K562 (cell line): ENCODE measurements at regions not wholly inside any gene's neighbourhood (a gene's known extent, or its start where the extent isn't known, plus 50 kb on each side); places are given as distances from the start of the nearest gene placed in this dataset.

Experiments
- ATAC-seq: fragments of 200-7000 bp; cut with Tn5 transposase; 3 replicates; pipeline ENCODE4 v1.9.1; 2020; ENCODE audit warnings: moderate library complexity
- BruUV-seq: library from RNA; stranded (reverse); fragments of 400-500 nt; replicated peaks from 2 replicates; lab custom pipeline; 2021; lab: Mats Ljungman, UMichigan
- CTCF ChIA-PET: fragments of 300-600 bp; formaldehyde crosslinking; extraction: SDS; loops from one replicate; lab custom pipeline; 2021; ENCODE audit warnings: low intra/inter-chr PET ratio; lab: Yijun Ruan, JAX
- POLR2A ChIA-PET: fragments of 300-600, 350-650 bp; sonication (Branson Sonifier 250); formaldehyde crosslinking; extraction: SDS; loops from one replicate; lab custom pipeline; 2021; ENCODE audit warnings: antibody characterized with exemption, inconsistent platforms; lab: Yijun Ruan, JAX
- DNase-seq, 4 experiments: peaks; one replicate each; pipeline versions ENCODE4 v3.0.0 to v3.0.0-alpha.2; 2011 to 2018; ENCODE audit warnings: low spot score in 3 of 4, mixed read lengths in 3 of 4; ENCODE audit errors: extremely low read depth in 1 of 4
- FAIRE-seq: peaks from 2 replicates; lab custom pipeline; 2011; peaks lifted over from hg19 to GRCh38; lab: Jason Lieb, UNC
- H2AFZ ChIP-seq: 2 replicates; pipeline ENCODE4 v1.6.0; 2011; ENCODE audit warnings: low read depth, low read length, control low read depth, inconsistent platforms
- H3K27ac ChIP-seq: fragments of 200-600 bp; 3 replicates; pipeline ENCODE4 v1.8.0; 2011; ENCODE audit warnings: low read depth, mild to moderate bottlenecking, control low read depth, inconsistent platforms, low read length, moderate library complexity, mixed read lengths; ENCODE audit errors: extremely low read depth
- H3K27me3 ChIP-seq, 2 experiments: fragments of 300-600 bp in 1 of 2; 2 replicates in 1 of 2; 3 replicates in 1 of 2; pipeline versions ENCODE4 v1.6.0 to v1.8.0; 2011; ENCODE audit warnings: inconsistent platforms in 2 of 2, low read length in 2 of 2, mild to moderate bottlenecking in 1 of 2, mixed read lengths in 1 of 2, moderate library complexity in 1 of 2; ENCODE audit not compliant: control insufficient read depth in 2 of 2, insufficient read depth in 2 of 2
- H3K36me3 ChIP-seq: fragments of 300-600 bp; 3 replicates; pipeline ENCODE4 v1.8.0; 2011; ENCODE audit warnings: mild to moderate bottlenecking, low read length, inconsistent platforms; ENCODE audit not compliant: control insufficient read depth, insufficient read depth
- H3K4me1 ChIP-seq, 2 experiments: fragments of 200-600 bp in 1 of 2; replicated peaks in 1 of 2; 2 replicates in 1 of 2; 3 replicates in 1 of 2; pipeline versions ENCODE4 v1.5.1 to v1.8.0; 2011; ENCODE audit warnings: inconsistent platforms in 2 of 2, low read length in 2 of 2, mild to moderate bottlenecking in 1 of 2, mixed read lengths in 1 of 2, moderate library complexity in 1 of 2; ENCODE audit not compliant: control insufficient read depth in 2 of 2, insufficient read depth in 2 of 2
- H3K4me2 ChIP-seq: 2 replicates; pipeline ENCODE4 v1.6.1; 2011; ENCODE audit warnings: low read length, control low read depth, inconsistent platforms, mixed read lengths; ENCODE audit not compliant: insufficient read depth
- H3K4me3 ChIP-seq: fragments of 200-600 bp; sonication (generic), shearing (Covaris generic); 2 replicates; pipeline ENCODE4 v1.5.1; 2016; ENCODE audit warnings: control low read depth, inconsistent platforms
- H3K79me2 ChIP-seq: fragments of 200-600 bp; 3 replicates; pipeline ENCODE4 v1.8.0; 2011; ENCODE audit warnings: low read length, inconsistent platforms; ENCODE audit not compliant: control insufficient read depth, insufficient read depth
- H3K9ac ChIP-seq, 2 experiments: 2 replicates each; pipeline versions ENCODE4 v1.6.0 to v1.6.1; 2011; ENCODE audit warnings: low read depth in 2 of 2, low read length in 2 of 2, control low read depth in 1 of 2, inconsistent platforms in 1 of 2, mild to moderate bottlenecking in 1 of 2, mixed read lengths in 1 of 2; ENCODE audit not compliant: insufficient read depth in 1 of 2
- H3K9me1 ChIP-seq: one replicate; pipeline ENCODE4 v1.6.0; 2011; ENCODE audit warnings: inconsistent platforms, mild to moderate bottlenecking, low read length, moderate library complexity; ENCODE audit not compliant: control insufficient read depth, insufficient read depth
- H3K9me3 ChIP-seq: replicated peaks from 2 replicates; pipeline ENCODE4 v1.5.1; 2011; ENCODE audit warnings: low read depth, low read length, inconsistent platforms; ENCODE audit not compliant: control insufficient read depth, insufficient read depth
- H4K20me1 ChIP-seq: replicated peaks from 2 replicates; pipeline ENCODE4 v1.6.1; 2011; ENCODE audit warnings: low read length, inconsistent platforms, mixed read lengths; ENCODE audit not compliant: control insufficient read depth, insufficient read depth
- CC2D1A ChIP-seq: fragments of 450-650 bp; IDR thresholded peaks from 2 replicates; pipeline ENCODE4 v1.6.1; 2017; ENCODE audit warnings: mild to moderate bottlenecking
- EWSR1 ChIP-seq: fragments of 450-650 bp; IDR thresholded peaks from 2 replicates; pipeline ENCODE4 v1.6.1; 2018; ENCODE audit warnings: borderline replicate concordance, mild to moderate bottlenecking, low read depth, moderate library complexity; ENCODE audit not compliant: partially characterized antibody
- FOXA1 ChIP-seq: fragments of 450-650 bp; IDR thresholded peaks from 2 replicates; pipeline ENCODE4 v1.6.1; 2016; ENCODE audit warnings: mild to moderate bottlenecking, borderline replicate concordance
- FOXK1 ChIP-seq: sonication (generic); formaldehyde crosslinking; IDR thresholded peaks from 2 replicates; pipeline ENCODE4 v1.8.0; 2022; ENCODE audit warnings: missing genetic modification reagents, mild to moderate bottlenecking, borderline replicate concordance
- HES1 ChIP-seq: fragments of 450-650 bp; IDR thresholded peaks from 2 replicates; pipeline ENCODE4 v1.6.1; 2016; ENCODE audit warnings: low read depth, mild to moderate bottlenecking, moderate library complexity
- HEY1 ChIP-seq: fragments of 250-450 bp; sonication (Bioruptor Pico); IDR thresholded peaks from 2 replicates; pipeline ENCODE4 v1.5.0; 2020; ENCODE audit warnings: mild to moderate bottlenecking, moderate library complexity, borderline replicate concordance
- MIER1 ChIP-seq: fragments of 450-650 bp; IDR thresholded peaks from 2 replicates; pipeline ENCODE4 v1.6.1; 2016; ENCODE audit warnings: antibody characterized with exemption, mild to moderate bottlenecking, low read depth
- RBFOX2 ChIP-seq: fragments of 200-400 bp; formaldehyde crosslinking; IDR thresholded peaks from 2 replicates; pipeline ENCODE4 v1.6.1; 2017; ENCODE audit warnings: low read depth, mild to moderate bottlenecking, low read length, moderate library complexity
- ZNF140 ChIP-seq: fragments of 250-450 bp; sonication (Bioruptor Pico); IDR thresholded peaks from 2 replicates; pipeline ENCODE4 v1.8.0; 2021; ENCODE audit warnings: moderate library complexity, mild to moderate bottlenecking, inconsistent platforms
- WGBS: fragments of 100-300 bp; shearing (Covaris generic); methylation state at CpG from one replicate; pipeline ENCODE4 v1.1.6; 2016; ENCODE audit warnings: low coverage, mixed read lengths; ENCODE audit not compliant: insufficient coverage; ENCODE audit errors: missing lambda C conversion rate; 5-methylcytosine and 5-hydroxymethylcytosine counted together
- in situ Hi-C: fragments of 300-500 bp; cut with MboI; formaldehyde crosslinking; loops from 4 replicates; pipeline ENCODE4 v1.15.0; 2018; ENCODE audit warnings: inconsistent platforms, mixed read lengths
- intact Hi-C: fragments of 100-400 bp; cut with micrococcal nuclease; formaldehyde crosslinking; loops from 2 replicates; pipeline ENCODE4 v1.14.2; 2022
- TF ChIP-seq, protein P1 (sequence below): fragments of 250-450 bp; sonication (Bioruptor Pico); IDR thresholded peaks from 2 replicates; pipeline ENCODE4 v1.5.0; 2021
- TF ChIP-seq, protein P2 (sequence below), 3 experiments: IDR thresholded peaks in 2 of 3; conservative IDR thresholded peaks in 1 of 3; 2 replicates each; pipeline ENCODE4 v1.5.1; 2011 to 2012; ENCODE audit warnings: low read length in 3 of 3, mild to moderate bottlenecking in 3 of 3, control low read depth in 2 of 3, improper control_type of control experiment in 1 of 3, inconsistent platforms in 1 of 3, low read depth in 1 of 3, mixed read lengths in 1 of 3, moderate library complexity in 1 of 3; ENCODE audit not compliant: insufficient read depth in 2 of 3
- TF ChIP-seq, protein P3 (sequence below): sonication (generic); formaldehyde crosslinking; IDR thresholded peaks from 2 replicates; pipeline ENCODE4 v1.8.0; 2023; ENCODE audit warnings: missing genetic modification reagents, mild to moderate bottlenecking, borderline replicate concordance

GRCh38 chr1:66478116-66478515 lies 55.8 kb upstream of the SGIP1 start (continued):
- TF ChIP-seq HES1 (no peak), FOXA1 (no peak), FOXK1 (no peak), MIER1 (no peak)

DNA sequence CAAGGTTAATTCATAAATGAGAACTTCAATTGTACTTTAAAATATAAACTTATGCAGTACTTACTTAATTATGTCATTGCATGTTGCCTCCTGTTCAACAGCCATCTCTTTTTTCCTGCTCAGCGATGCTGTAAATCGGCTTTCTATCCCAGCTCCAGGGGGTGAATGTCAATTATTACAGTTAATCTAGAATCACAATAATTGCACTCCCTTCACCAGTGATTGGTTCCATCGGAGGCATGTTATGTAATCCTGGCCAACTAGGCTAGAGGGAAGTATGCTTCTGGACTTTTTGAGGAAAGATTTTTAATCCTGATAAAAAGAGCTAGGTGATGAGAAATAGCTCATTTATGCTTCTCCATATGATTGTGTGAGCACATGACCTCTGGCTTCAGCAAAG lies 53.8 kb upstream of the SGIP1 start:
- DNase-seq (no peak), FAIRE-seq (no peak), ATAC-seq (no peak)
- BruUV-seq, result no TSS peak
- no peaks in the 10 kb centered on the region for H3K36me3 ChIP-seq
- ChIA-PET CTCF (no interaction called here), POLR2A (no interaction called here)
- in situ Hi-C loops, result no loop called here
- no peak overlapping the region for H3K27ac ChIP-seq
- H3K9me1 ChIP-seq, result no peaks in the 10 kb centered on the region
- no peaks in the 10 kb centered on the region for H3K9me3 ChIP-seq
- H3K4me2 ChIP-seq, result no peak overlapping the region
- H3K79me2 ChIP-seq, result no peaks in the 10 kb centered on the region
- no peaks in the 10 kb centered on the region for H3K4me1 ChIP-seq
- no peak overlapping the region for H2AFZ ChIP-seq
- H4K20me1 ChIP-seq, result no peaks in the 10 kb centered on the region
- no peaks in the 10 kb centered on the region; a peak in 1 of 5 replicates for H3K27me3 ChIP-seq
- WGBS, result 0% methylated on average over 3 of the region's 3 CpGs
- intact Hi-C loops, result no loop called here
- H3K4me3 ChIP-seq, result no peak overlapping the region
- H3K9ac ChIP-seq, result no peak overlapping the region
- TF ChIP-seq, protein P1, sequence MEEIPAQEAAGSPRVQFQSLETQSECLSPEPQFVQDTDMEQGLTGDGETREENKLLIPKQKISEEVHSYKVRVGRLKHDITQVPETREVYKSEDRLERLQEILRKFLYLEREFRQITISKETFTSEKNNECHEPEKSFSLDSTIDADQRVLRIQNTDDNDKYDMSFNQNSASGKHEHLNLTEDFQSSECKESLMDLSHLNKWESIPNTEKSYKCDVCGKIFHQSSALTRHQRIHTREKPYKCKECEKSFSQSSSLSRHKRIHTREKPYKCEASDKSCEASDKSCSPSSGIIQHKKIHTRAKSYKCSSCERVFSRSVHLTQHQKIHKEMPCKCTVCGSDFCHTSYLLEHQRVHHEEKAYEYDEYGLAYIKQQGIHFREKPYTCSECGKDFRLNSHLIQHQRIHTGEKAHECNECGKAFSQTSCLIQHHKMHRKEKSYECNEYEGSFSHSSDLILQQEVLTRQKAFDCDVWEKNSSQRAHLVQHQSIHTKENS (CRISPR knock-in tag), result no peak
- no peak for TF ChIP-seq HEY1 (CRISPR knock-in tag)
- TF ChIP-seq ZNF140 (CRISPR knock-in tag), result no peak
- no peak for TF ChIP-seq CC2D1A
- TF ChIP-seq RBFOX2, result no peak
- TF ChIP-seq, protein P2, sequence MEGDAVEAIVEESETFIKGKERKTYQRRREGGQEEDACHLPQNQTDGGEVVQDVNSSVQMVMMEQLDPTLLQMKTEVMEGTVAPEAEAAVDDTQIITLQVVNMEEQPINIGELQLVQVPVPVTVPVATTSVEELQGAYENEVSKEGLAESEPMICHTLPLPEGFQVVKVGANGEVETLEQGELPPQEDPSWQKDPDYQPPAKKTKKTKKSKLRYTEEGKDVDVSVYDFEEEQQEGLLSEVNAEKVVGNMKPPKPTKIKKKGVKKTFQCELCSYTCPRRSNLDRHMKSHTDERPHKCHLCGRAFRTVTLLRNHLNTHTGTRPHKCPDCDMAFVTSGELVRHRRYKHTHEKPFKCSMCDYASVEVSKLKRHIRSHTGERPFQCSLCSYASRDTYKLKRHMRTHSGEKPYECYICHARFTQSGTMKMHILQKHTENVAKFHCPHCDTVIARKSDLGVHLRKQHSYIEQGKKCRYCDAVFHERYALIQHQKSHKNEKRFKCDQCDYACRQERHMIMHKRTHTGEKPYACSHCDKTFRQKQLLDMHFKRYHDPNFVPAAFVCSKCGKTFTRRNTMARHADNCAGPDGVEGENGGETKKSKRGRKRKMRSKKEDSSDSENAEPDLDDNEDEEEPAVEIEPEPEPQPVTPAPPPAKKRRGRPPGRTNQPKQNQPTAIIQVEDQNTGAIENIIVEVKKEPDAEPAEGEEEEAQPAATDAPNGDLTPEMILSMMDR (IDR thresholded peaks at IDR 0.05 in 2 of 3, conservative IDR thresholded peaks at IDR 0.05 in 1 of 3; ENCODE audit: insufficient read depth in 2 of 3, low read depth in 1 of 3, low read length in 3 of 3), result no peak
- no peak for TF ChIP-seq EWSR1
- TF ChIP-seq, protein P3, sequence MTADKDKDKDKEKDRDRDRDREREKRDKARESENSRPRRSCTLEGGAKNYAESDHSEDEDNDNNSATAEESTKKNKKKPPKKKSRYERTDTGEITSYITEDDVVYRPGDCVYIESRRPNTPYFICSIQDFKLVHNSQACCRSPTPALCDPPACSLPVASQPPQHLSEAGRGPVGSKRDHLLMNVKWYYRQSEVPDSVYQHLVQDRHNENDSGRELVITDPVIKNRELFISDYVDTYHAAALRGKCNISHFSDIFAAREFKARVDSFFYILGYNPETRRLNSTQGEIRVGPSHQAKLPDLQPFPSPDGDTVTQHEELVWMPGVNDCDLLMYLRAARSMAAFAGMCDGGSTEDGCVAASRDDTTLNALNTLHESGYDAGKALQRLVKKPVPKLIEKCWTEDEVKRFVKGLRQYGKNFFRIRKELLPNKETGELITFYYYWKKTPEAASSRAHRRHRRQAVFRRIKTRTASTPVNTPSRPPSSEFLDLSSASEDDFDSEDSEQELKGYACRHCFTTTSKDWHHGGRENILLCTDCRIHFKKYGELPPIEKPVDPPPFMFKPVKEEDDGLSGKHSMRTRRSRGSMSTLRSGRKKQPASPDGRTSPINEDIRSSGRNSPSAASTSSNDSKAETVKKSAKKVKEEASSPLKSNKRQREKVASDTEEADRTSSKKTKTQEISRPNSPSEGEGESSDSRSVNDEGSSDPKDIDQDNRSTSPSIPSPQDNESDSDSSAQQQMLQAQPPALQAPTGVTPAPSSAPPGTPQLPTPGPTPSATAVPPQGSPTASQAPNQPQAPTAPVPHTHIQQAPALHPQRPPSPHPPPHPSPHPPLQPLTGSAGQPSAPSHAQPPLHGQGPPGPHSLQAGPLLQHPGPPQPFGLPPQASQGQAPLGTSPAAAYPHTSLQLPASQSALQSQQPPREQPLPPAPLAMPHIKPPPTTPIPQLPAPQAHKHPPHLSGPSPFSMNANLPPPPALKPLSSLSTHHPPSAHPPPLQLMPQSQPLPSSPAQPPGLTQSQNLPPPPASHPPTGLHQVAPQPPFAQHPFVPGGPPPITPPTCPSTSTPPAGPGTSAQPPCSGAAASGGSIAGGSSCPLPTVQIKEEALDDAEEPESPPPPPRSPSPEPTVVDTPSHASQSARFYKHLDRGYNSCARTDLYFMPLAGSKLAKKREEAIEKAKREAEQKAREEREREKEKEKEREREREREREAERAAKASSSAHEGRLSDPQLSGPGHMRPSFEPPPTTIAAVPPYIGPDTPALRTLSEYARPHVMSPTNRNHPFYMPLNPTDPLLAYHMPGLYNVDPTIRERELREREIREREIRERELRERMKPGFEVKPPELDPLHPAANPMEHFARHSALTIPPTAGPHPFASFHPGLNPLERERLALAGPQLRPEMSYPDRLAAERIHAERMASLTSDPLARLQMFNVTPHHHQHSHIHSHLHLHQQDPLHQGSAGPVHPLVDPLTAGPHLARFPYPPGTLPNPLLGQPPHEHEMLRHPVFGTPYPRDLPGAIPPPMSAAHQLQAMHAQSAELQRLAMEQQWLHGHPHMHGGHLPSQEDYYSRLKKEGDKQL, result no peak
